ENCODE measurements at regions not wholly inside any gene's neighbourhood (a gene's known extent, or its start where the extent isn't known, plus 50 kb on each side); places are given as distances from the start of the nearest gene placed in this dataset.
A peak's percentile ranks its signal among the peaks of the same experiment; 100 is the strongest.
"Not testable (repeated sequence)": the region's sequence is repeated elsewhere in the genome, so short reads cannot be mapped to it uniquely, and the experiment has no call there.

- DNase-seq: peak; percentile 52
Observed at GRCh38 chr3:177483182-177483967, 286.1 kb upstream of the TBL1XR1 start.

GRCh38 chr3:177484206-177484605, 286.9 kb upstream of the TBL1XR1 start:
- no peak for DNase-seq

GRCh38 chr3:177484926-177485325, 287.6 kb upstream of the TBL1XR1 start:
- no peak for DNase-seq

GRCh38 chr3:177487635-177488186, 290.4 kb upstream of the TBL1XR1 start:
- DNase-seq: no peak

GRCh38 chr3:177488740-177489139, 291.5 kb upstream of the TBL1XR1 start:
- no peak for DNase-seq

GRCh38 chr3:177490626-177491025, 293.3 kb upstream of the TBL1XR1 start:
- DNase-seq: no peak

GRCh38 chr3:177491296-177492032, 294.2 kb upstream of the TBL1XR1 start:
- peak; percentile 25 for DNase-seq

- no peak for DNase-seq
Observed at GRCh38 chr3:177493091-177493490, 295.8 kb upstream of the TBL1XR1 start.

GRCh38 chr3:177494216-177494615, 296.9 kb upstream of the TBL1XR1 start:
- no peak for DNase-seq

- no peak for DNase-seq
Observed at GRCh38 chr3:177495566-177495965, 298.3 kb upstream of the TBL1XR1 start.

- DNase-seq: no peak
Observed at GRCh38 chr3:177498037-177498857, 301.0 kb upstream of the TBL1XR1 start.

GRCh38 chr3:177499039-177499438, 301.8 kb upstream of the TBL1XR1 start:
- not testable (repeated sequence) for DNase-seq

- no peak for DNase-seq
Observed at GRCh38 chr3:177499779-177500423, 302.6 kb upstream of the TBL1XR1 start.

GRCh38 chr3:177510693-177511216, 313.5 kb upstream of the TBL1XR1 start:
- DNase-seq: no peak

GRCh38 chr3:177512945-177513814, 315.9 kb upstream of the TBL1XR1 start:
- DNase-seq: no peak

- no peak for DNase-seq
Observed at GRCh38 chr3:177513815-177514610, 316.7 kb upstream of the TBL1XR1 start.

GRCh38 chr3:177514611-177515499, 317.6 kb upstream of the TBL1XR1 start:
- DNase-seq: no peak

GRCh38 chr3:177515786-177516157, 318.5 kb upstream of the TBL1XR1 start:
- no peak for DNase-seq
